ENCODE measurements at regions not wholly inside any gene's neighbourhood (a gene's known extent, or its start where the extent isn't known, plus 50 kb on each side); places are given as distances from the start of the nearest gene placed in this dataset.

DNA sequence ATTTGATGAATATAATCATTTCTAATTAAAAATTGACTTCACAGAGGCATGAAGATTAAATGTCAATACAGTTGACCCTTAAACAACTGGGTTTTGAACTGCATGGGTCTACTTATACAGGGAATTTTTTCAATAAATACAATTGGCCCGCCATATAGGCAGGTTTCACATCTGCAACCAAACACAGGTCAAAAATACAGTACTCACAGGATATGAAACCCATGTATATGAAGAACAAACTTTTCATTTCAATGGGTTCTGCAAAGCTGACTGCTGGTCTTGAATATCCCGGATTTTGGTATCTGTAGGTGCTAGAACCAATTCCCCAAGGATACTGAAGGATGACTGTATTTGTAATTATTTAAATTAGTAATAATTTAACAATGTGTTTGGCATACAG is 555.6 kb downstream of the EPHA4 start:
- TF ChIP-seq, protein P1, sequence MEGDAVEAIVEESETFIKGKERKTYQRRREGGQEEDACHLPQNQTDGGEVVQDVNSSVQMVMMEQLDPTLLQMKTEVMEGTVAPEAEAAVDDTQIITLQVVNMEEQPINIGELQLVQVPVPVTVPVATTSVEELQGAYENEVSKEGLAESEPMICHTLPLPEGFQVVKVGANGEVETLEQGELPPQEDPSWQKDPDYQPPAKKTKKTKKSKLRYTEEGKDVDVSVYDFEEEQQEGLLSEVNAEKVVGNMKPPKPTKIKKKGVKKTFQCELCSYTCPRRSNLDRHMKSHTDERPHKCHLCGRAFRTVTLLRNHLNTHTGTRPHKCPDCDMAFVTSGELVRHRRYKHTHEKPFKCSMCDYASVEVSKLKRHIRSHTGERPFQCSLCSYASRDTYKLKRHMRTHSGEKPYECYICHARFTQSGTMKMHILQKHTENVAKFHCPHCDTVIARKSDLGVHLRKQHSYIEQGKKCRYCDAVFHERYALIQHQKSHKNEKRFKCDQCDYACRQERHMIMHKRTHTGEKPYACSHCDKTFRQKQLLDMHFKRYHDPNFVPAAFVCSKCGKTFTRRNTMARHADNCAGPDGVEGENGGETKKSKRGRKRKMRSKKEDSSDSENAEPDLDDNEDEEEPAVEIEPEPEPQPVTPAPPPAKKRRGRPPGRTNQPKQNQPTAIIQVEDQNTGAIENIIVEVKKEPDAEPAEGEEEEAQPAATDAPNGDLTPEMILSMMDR (IDR thresholded peaks at IDR 0.05), result no peak
- no peak overlapping the region for H3K27ac ChIP-seq
- intact Hi-C loops (cut with DNase I), result no loop called here
- ATAC-seq (no peak), DNase-seq (no peak)
- 96% methylated on average over 2 of the region's 2 CpGs for WGBS, 2 donors
- no peaks in the 10 kb centered on the region for H3K36me3 ChIP-seq
- H3K4me1 ChIP-seq, result no peaks in the 10 kb centered on the region
- no peaks in the 10 kb centered on the region for H3K9me3 ChIP-seq
- no peaks in the 10 kb centered on the region for H3K27me3 ChIP-seq
- no peak overlapping the region for H3K4me3 ChIP-seq

GRCh38 chr2:221018262-221018661 is 553.8 kb downstream of the EPHA4 start:
- peaks cover 0 to 7% (median 0%) of the 10 kb centered on the region in 9 donors for H3K4me1 ChIP-seq
- H3K27ac ChIP-seq, result no peak overlapping the region
- WGBS, 2 donors, result 76 to 87% methylated on average over 1 of the region's 1 CpG
- TF ChIP-seq, protein P1 (IDR thresholded peaks at IDR 0.05), result no peak
- DNase-seq (no peak), ATAC-seq (no peak)
- H3K27me3 ChIP-seq, result no peaks in the 10 kb centered on the region
- no peak overlapping the region for H3K4me3 ChIP-seq
- intact Hi-C loops (cut with DNase I), result no loop called here
- H3K36me3 ChIP-seq, result no peaks in the 10 kb centered on the region
- H3K9me3 ChIP-seq, result no peaks in the 10 kb centered on the region

DNA sequence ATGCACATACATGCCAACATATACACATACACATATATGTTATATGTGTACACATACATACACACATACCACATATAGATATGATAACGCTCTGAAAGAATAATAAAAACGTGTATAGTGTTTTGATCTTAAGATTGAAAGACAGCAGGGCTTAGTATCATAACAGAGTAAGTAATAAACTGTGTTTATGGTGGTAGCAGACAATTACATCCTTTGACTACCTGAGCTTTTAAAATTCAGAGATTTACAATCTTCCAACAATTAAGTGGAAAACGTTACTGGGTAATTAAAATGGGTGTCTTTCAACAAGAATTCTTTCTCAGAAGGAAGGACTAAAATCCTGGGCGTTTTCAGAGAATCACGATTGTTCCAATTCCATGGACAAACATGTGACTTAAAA is 552.4 kb downstream of the EPHA4 start:
- Histone ChIP-seq H3K9me3 (no peaks in the 10 kb centered on the region), H3K4me1 (peaks cover 0 to 7% (median 0%) of the 10 kb centered on the region in 9 donors), H3K27ac (no peak overlapping the region), H3K4me3 (no peak overlapping the region), H3K36me3 (no peaks in the 10 kb centered on the region), H3K27me3 (no peaks in the 10 kb centered on the region)
- 67 to 83% methylated on average over 5 of the region's 5 CpGs for WGBS, 2 donors
- TF ChIP-seq, protein P1 (IDR thresholded peaks at IDR 0.05), result no peak
- no peak for ATAC-seq
- DNase-seq, result no peak
- intact Hi-C loops (cut with DNase I), result no loop called here

- Histone ChIP-seq H3K27ac (no peak overlapping the region), H3K4me3 (no peak overlapping the region), H3K4me1 (peaks cover 0 to 7% (median 0%) of the 10 kb centered on the region in 9 donors), H3K9me3 (no peaks in the 10 kb centered on the region), H3K27me3 (no peaks in the 10 kb centered on the region), H3K36me3 (no peaks in the 10 kb centered on the region)
- ATAC-seq (peak in 1 of 8 donors; percentile 88), DNase-seq (no peak)
- TF ChIP-seq, protein P1 (IDR thresholded peaks at IDR 0.05), result no peak
- 8 to 14% methylated on average over 2 of the region's 2 CpGs for WGBS, 2 donors
- intact Hi-C loops (cut with DNase I), result no loop called here
Observed at GRCh38 chr2:221022554-221022953, 549.5 kb downstream of the EPHA4 start.

Measured in heart right ventricle (tissue), 16 donors.